Astrocyte of the hippocampus (primary cell): ENCODE measurements at regions not wholly inside any gene's neighbourhood (a gene's known extent, or its start where the extent isn't known, plus 50 kb on each side); places are given as distances from the start of the nearest gene placed in this dataset.

Experiments used
- DNase-seq: peaks from one replicate; pipeline ENCODE4 v3.0.0; 2011; ENCODE audit warnings: low read depth, low spot score

DNA sequence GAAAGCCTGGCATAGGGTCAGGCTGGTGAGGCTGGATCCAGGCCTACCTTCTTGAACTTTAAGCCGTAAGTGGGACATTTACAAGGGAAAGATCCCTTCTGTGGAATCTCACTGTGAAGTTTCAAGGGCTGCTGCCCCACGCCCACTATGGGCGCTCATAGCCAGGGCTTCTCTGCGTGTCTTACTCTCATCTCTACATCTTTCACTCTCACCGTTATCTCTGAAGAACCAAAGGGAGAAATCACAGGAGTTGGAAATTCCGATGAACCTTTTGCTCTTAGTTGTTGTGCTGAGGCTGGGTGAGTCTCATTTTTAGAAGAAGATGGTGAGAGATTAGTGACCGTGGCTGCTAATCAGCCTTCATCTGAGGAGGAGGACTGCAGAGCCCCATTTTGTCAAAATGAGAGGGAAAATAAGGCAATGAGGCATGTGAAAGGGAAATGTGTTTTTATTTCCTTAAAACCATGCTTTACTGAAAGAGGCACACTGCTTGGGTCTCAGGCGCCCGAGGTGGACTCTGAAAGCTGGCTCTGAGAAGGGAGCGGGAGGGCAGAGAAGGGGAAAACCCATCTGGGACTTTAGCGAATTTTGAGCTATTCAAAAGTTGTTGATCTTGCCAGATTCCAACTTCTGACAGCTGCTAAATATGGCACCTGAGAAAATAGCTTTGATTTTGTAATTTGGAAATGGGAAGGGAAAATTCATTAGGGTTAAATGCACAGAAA, 301.5 kb downstream of the CLIC5 start:
- DNase-seq = no peak
